AG09309 (cell line): ENCODE measurements at regions not wholly inside any gene's neighbourhood (a gene's known extent, or its start where the extent isn't known, plus 50 kb on each side); places are given as distances from the start of the nearest gene placed in this dataset.

Source experiments
- DNase-seq: peaks from one replicate; pipeline ENCODE4 v3.0.0-alpha.2; 2010; ENCODE audit warnings: low read depth
- H3K4me3 ChIP-seq: 2 replicates; pipeline ENCODE4 v1.5.1; 2011; ENCODE audit warnings: mild to moderate bottlenecking, low read depth, low read length, moderate library complexity; ENCODE audit not compliant: control insufficient read depth
- CTCF ChIP-seq: IDR thresholded peaks from 2 replicates; pipeline ENCODE4 v1.5.1; 2011; ENCODE audit warnings: mild to moderate bottlenecking, low read depth, low read length, inconsistent platforms; ENCODE audit not compliant: insufficient read depth, control insufficient read depth; ENCODE audit errors: missing control alignments

- no peak overlapping the region for H3K4me3 ChIP-seq
- no peak for TF ChIP-seq CTCF
- no peak for DNase-seq
These were observed 1353.1 kb downstream of the ZPLD1 start for GRCh38 chr3:103787879-103788278.

GRCh38 chr3:103791786-103792515 lies 1357.1 kb downstream of the ZPLD1 start:
- no peak for DNase-seq
- no peak for TF ChIP-seq CTCF
- no peak overlapping the region for H3K4me3 ChIP-seq

- no peak for DNase-seq
- H3K4me3 ChIP-seq: no peak overlapping the region
- no peak for TF ChIP-seq CTCF
These were observed 1359.8 kb downstream of the ZPLD1 start for GRCh38 chr3:103794656-103795055.

- no peak overlapping the region for H3K4me3 ChIP-seq
- no peak for TF ChIP-seq CTCF
- no peak for DNase-seq
These were observed 1361.3 kb downstream of the ZPLD1 start for GRCh38 chr3:103796068-103796467.

GRCh38 chr3:103803787-103804186 lies 1369.0 kb downstream of the ZPLD1 start:
- no peak for DNase-seq
- H3K4me3 ChIP-seq: no peak overlapping the region
- no peak for TF ChIP-seq CTCF

GRCh38 chr3:103810167-103810566 lies 1375.4 kb downstream of the ZPLD1 start:
- H3K4me3 ChIP-seq: no peak overlapping the region
- TF ChIP-seq CTCF: no peak
- DNase-seq: no peak
